GM19240 (cell line): ENCODE measurements at regions not wholly inside any gene's neighbourhood (a gene's known extent, or its start where the extent isn't known, plus 50 kb on each side); places are given as distances from the start of the nearest gene placed in this dataset.
A peak's percentile ranks its signal among the peaks of the same experiment; 100 is the strongest.

Source experiments
- DNase-seq: peaks from one replicate; pipeline ENCODE4 v3.0.0; 2011; ENCODE audit warnings: low spot score; ENCODE audit not compliant: insufficient read length

DNA sequence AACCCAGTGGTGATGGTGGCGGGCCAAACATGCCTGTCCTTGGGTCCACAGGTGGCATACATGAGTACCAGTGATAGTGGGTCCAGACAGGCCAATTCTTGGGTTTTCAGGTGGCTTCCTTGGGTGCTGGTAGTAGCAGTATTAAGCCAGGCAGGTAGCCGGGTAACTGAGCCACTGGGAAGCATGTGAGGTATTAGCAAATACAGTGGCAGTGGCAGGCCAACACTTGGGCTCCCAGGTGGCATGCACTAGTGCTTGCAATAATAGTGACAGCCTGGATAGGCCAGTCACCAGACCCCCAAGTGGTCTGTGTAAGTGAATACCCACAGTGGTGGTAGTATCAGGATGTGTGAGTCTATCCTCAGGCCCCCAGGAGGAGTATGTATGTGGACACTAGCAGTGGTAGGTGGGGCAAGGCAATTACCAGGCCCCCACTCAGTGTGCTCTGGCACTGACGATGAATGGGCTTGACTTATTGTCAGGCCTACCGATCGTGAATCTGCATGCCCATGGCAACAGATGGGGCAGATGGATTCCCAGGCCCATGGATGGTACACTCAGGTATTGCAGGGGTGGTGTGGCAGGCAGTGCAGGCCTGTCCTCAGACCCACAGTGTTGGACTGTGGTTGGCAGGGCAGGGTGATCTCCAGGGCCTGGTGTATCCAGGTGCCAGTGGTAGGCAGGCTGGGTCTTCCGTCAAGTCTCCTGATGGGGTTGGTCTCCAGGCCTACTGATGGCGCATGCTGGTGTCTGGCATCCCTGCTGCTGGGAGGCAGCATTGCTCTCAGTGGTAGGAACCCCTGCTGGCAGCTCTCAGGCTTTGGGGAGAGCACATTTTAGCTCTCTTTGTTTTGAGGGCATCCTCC is 840.7 kb downstream of the FAM181B start:
- no peak for DNase-seq

DNA sequence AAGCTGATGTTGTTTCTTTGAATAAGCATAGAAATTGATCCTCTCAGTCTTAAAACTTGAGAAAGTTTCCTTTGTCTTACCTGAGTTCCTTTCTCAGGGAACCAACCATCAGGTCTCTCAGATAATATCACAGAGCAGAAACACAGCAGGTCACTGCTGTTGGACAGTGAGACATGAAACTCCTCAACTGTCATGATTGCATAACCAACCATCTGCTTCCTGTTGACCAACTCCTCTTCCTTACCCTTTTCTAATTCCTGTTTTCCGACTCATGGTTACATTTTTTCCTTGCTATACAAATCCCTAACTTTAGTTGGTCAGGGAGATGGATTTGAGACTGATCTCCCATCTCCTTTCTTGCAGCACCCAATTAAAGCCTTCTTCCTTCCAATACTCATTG is 845.3 kb downstream of the FAM181B start:
- DNase-seq: no peak

DNA sequence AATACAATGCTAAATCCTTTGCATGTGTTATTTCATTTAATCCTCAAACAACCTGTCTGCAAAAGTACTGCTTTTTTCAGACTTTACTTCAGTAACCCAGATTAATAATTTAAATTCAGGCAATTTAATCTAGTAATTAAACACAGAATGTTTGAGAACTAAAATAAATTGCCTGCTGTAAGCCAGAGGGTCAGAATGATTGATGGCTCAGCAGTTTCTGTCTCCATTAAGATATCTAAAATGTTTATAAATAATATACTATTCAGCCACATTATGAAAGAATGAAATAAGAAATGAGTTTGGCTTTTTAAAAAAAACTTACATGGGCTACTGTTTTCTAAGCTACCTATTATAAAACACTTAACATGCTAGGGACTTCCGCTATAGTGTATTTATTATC is 846.0 kb downstream of the FAM181B start:
- DNase-seq: no peak

GRCh38 chr11:81886406-81887075 is 847.1 kb downstream of the FAM181B start:
- DNase-seq: no peak

DNA sequence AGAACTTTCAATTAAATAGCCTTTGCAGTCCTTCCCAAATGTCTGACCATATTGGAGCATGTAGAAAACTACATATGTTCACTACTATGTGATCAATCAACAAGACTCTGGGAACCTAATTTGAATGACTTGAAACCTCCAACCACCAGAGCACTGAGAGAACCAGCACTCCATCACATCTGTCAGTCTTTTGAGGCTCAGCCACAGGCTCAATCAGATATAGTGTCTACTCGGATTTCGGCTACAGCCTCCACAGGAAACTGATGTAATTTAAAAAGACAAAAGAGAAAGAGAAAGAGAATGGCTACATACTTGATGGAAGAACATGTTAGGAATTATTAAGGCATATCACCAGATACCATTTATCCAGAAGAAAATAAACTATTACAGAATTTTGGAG is 859.0 kb downstream of the FAM181B start:
- DNase-seq: no peak

DNA sequence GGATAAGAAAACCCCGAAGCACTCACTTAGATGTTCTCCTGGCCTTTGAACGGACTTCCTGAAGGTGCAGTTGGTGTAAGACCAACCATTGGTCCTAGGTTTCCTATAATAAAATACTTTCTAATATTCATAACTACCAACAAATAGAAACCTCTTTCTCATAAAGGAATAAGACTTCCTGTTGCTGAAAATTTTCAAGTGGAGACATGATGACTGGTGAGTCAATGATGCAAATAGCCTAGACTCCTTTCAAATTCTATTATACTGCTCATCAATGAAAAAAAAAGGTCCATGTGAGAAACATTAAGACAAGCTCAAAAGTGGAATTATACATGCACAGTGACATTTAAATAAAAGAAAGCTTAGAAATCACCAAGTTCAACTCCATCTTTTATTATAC is 862.8 kb downstream of the FAM181B start:
- no peak for DNase-seq

DNA sequence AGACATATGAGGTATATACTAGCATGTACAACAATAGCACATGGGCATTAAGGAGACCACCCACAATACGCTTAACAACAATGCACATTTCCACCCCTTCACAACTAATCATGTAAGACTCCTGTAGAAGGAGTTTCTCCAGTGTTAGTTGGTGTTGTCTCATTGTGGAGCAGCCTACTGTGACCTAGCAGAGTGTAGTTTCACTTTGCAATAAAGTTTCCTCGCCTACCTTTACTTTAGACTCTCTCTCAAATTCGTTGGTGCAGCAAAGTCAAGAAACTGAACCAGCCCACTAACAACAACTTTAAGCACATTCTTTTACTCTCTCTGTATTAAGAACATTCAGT is 863.6 kb downstream of the FAM181B start:
- no peak for DNase-seq

DNA sequence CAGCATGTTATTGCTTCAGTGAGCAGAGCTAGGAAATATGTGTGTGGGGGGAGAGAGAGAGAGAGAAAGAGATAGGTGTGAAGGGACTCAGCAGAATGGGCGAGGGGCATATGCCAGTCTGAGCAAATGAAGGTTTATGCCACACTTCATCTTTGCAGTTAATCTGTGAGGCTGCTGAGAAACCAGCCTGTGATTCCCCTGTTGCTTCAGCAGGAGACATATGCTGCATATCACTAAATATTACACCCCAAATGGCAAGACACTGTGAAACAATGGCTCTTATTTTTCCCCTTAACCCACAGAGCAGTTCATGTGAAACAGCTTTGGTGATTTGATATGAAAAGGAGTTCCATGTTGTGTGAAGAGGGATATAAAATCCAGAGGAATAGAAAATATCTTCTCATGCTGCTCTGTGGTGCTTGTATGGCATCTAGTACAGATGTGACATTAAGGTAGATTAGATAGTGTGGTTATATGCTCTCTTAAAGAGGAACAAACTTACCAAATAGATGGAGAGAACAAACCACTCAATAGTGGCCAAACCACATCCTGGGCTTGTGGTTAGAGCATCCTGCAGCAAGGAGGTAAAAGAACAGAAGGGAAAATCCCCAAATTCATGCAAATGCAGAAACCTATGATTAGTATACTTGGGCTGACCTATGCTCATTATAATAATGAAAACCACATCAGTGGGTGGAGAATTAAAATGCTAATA is 864.2 kb downstream of the FAM181B start:
- DNase-seq: peak; percentile 8

DNA sequence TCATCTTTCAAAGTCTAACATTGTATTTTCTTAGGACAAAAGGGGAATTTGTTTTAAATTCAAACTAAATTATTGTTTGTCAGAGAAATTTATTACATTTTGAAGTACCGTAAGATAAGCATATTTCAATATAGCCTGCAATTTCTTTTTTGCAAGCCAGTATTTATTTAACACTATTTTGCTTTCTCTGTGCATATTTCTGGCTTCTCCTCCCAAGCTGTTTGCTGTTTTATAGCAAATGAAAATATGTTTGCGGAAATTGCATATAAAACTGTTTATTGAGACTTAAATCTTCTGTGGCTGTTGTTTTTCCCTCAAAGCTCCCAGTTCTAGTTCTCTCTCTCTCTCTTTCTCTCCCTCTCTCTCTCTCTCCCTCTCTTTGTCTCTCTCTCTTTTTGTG is 866.8 kb downstream of the FAM181B start:
- no peak for DNase-seq

DNA sequence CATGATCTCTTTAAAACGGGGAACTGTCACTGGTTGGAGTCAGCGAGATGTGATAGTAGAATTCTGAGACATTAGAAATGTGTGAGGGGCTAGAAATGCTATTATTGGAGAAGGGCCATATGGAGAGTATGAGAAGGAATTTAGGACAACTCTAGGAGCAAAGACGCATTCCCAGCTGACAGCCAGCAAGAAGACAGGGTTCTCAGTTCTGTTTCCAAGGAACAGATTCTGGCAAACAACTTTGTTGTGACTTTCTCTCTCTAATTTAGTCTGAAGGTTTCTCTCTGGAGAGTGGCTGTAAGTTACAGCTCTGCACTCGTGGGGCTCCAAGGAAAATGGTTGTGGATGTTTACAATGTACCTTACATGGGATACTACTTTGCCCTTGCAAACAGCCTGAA is 876.3 kb downstream of the FAM181B start:
- DNase-seq: no peak

GRCh38 chr11:81853791-81854190 is 879.9 kb downstream of the FAM181B start:
- no peak for DNase-seq

- DNase-seq: no peak
Observed at GRCh38 chr11:81852896-81853295, 880.8 kb downstream of the FAM181B start.

GRCh38 chr11:81840380-81840779 is 893.3 kb downstream of the FAM181B start:
- no peak for DNase-seq

DNA sequence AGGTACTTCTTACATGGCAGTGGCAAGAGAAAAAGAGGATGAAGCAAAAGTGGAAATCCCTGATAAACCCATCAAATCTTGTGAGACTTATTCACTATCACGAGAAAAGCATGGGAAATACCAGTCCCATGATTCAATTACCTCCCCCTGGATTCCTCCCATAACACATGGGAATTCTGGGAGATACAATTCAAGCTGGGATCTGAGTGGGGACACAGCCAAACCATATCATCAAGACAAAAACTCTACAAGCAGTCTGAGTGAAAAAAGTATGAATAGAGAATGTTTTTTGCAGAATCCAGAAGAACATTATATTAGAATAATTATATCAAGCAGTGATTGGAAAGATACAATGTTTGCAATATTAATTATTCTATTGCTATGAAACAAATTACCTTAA is 893.7 kb downstream of the FAM181B start:
- no peak for DNase-seq

DNA sequence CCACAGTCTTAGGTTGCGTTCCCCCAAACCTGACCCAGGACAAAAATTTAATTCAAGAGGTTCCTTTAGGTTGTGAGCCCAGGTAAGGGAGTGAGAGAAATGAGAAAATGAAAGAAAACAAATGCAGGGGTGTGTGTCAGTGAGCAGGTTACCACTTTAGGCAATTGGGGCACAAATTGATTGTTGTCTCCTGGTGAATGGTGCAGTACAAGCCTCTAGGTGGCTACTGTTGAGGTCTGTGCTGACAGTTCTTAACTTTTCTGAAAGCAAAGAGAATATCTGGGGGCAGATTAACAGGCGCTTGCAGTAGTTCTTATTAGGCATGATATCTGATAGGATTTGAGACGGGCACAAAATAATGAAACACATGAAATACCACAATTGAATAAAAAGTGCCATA is 894.6 kb downstream of the FAM181B start:
- no peak for DNase-seq

GRCh38 chr11:81829976-81830375 is 903.7 kb downstream of the FAM181B start:
- no peak for DNase-seq

DNA sequence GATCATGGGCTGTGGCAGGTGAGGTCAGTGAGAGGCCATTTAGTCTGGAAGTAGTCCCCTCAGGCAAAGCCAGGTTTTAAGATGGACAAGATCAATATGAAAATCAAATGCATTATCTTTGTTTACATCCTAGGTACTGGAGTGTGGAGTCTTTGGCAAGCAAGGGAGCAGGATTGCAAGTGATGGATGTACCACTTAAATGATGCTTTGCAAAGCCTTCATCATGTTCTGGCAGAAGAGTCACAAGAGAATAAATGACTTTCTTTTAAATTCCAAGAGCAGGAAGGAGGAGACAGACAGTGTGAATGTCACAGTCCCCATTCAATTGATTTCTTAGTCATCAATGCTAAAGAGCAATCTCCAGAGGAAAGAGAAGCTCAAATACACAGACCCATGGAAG is 908.3 kb downstream of the FAM181B start:
- DNase-seq: no peak

GRCh38 chr11:81819462-81819861 is 914.2 kb downstream of the FAM181B start:
- no peak for DNase-seq

DNA sequence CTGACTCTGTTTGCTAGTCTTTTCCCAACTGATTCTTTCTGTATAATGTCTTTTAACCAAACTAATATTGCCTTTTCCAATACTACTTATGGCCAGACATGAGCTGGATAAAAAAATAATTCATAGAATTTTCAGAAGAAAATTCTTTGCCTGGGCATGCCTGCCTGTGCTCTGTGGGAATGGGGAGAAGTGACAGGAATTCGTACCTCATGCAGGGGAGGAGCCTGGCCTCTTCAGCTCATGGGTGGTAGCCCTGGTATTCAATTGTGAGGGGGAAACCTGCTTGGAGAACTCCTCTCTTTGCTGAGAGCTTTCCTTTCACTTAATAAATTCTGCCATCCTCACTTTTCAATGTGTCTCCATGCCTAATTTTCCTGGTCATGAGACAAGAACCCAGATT is 928.8 kb downstream of the FAM181B start:
- no peak for DNase-seq

DNA sequence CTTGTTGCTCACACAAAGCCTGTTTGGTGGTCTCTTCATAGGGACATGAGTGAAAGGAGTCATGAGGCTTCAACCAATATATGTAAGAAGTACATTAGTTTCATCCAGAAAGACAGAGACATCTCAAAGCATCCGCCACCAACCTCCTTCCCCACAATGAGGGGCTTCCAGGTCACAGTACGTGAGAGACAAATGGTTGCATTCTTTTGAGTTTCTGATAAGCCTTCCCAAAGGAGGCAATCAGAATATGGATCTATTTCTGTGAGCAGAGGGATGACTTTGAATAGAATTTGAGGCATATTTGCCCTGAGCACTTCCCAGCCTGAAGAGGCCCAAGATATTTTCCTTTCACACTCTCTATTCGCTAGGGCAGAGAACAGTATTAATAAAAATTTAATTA is 931.1 kb downstream of the FAM181B start:
- DNase-seq: no peak

DNA sequence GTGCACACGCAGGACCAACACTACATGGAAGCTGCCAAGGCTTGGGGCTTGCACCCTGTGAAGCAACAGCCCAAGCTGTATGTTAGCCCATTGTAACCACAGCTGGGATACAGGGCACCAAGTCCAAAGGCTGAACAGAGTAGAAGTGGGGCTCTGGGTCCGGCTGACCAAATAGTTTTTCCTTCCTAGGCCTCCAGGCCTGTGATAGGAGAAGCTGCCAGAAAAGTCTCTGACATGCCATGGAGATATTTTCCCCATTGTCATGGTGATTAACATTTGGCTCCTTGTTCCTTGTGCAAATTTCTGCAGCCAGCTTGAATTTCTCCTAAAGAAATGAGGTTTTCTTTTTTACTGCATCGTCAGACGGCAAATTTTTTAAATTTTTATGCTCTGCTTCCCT is 941.2 kb downstream of the FAM181B start:
- no peak for DNase-seq

- DNase-seq: no peak
Observed at GRCh38 chr11:81787584-81788049, 946.0 kb downstream of the FAM181B start.
